ENCODE measurements at regions not wholly inside any gene's neighbourhood (a gene's known extent, or its start where the extent isn't known, plus 50 kb on each side); places are given as distances from the start of the nearest gene placed in this dataset.

DNA sequence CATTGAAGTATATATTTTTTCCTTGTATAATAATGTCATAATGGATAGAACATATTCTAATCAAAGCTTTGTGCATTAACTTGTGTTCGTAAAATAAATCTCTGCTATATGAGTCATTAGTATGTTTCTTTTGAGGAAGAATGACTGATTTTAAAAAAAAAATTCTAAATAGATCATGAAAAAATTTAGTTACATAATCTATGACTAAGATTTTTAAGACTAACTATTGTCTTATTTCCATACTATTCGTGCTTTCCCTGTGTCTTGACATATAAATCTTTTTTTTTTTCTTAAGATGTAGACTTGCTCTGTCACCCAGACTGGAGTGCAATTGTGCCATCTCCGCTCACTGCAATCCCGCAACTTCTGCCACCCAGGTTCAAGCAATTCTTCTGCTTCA is 226.1 kb downstream of the DSEL start:
- TF ChIP-seq, protein P1, sequence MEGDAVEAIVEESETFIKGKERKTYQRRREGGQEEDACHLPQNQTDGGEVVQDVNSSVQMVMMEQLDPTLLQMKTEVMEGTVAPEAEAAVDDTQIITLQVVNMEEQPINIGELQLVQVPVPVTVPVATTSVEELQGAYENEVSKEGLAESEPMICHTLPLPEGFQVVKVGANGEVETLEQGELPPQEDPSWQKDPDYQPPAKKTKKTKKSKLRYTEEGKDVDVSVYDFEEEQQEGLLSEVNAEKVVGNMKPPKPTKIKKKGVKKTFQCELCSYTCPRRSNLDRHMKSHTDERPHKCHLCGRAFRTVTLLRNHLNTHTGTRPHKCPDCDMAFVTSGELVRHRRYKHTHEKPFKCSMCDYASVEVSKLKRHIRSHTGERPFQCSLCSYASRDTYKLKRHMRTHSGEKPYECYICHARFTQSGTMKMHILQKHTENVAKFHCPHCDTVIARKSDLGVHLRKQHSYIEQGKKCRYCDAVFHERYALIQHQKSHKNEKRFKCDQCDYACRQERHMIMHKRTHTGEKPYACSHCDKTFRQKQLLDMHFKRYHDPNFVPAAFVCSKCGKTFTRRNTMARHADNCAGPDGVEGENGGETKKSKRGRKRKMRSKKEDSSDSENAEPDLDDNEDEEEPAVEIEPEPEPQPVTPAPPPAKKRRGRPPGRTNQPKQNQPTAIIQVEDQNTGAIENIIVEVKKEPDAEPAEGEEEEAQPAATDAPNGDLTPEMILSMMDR (IDR thresholded peaks at IDR 0.05; ENCODE audit: low read depth, low read length, missing input control) = no peak
- no peak for TF ChIP-seq HNF4A (conservative IDR thresholded peaks at IDR 0.05)
- TF ChIP-seq RAD21 (IDR thresholded peaks at IDR 0.05) = no peak
- TF ChIP-seq YY1 (IDR thresholded peaks at IDR 0.05) = no peak
- no peak for TF ChIP-seq JUND (IDR thresholded peaks at IDR 0.05)
- TF ChIP-seq HNF4G (IDR thresholded peaks at IDR 0.05) = no peak
- TF ChIP-seq, protein P2, sequence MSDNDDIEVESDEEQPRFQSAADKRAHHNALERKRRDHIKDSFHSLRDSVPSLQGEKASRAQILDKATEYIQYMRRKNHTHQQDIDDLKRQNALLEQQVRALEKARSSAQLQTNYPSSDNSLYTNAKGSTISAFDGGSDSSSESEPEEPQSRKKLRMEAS (IDR thresholded peaks at IDR 0.05) = no peak
- TF ChIP-seq REST (IDR thresholded peaks at IDR 0.05) = no peak
- TF ChIP-seq RXRA (IDR thresholded peaks at IDR 0.05) = no peak
- TF ChIP-seq FOXA2 (IDR thresholded peaks at IDR 0.05) = no peak
- TF ChIP-seq EGR1 (IDR thresholded peaks at IDR 0.05; ENCODE audit: low read depth in 2 of 2) = no peak
- no peak for TF ChIP-seq TAF1 (conservative IDR thresholded peaks at IDR 0.05)

Measured in liver (tissue), 3 donors.